OCI-LY1 (cell line): ENCODE measurements at regions not wholly inside any gene's neighbourhood (a gene's known extent, or its start where the extent isn't known, plus 50 kb on each side); places are given as distances from the start of the nearest gene placed in this dataset.

Source experiments
- H2AFZ ChIP-seq: fragments of 200-600 bp; sonication (generic), shearing (Covaris generic); 2 replicates; pipeline ENCODE4 v1.6.0; 2014; ENCODE audit warnings: antibody characterized with exemption, mild to moderate bottlenecking, low read length
- H3F3A ChIP-seq: fragments of 200-600 bp; sonication (generic), shearing (Covaris generic); 2 replicates; pipeline ENCODE4 v1.6.0; 2014; ENCODE audit warnings: mild to moderate bottlenecking, antibody characterized with exemption, low read length, moderate library complexity; ENCODE audit not compliant: insufficient read depth
- H3K27ac ChIP-seq: fragments of 200-600 bp; sonication (generic); 2 replicates; pipeline ENCODE4 v1.5.1; 2014; ENCODE audit warnings: low read length, mixed run types, mild to moderate bottlenecking, low read depth; ENCODE audit not compliant: poor library complexity, severe bottlenecking
- H3K27me3 ChIP-seq: fragments of 200-600 bp; sonication (generic); 2 replicates; pipeline ENCODE4 v1.6.0; 2014; ENCODE audit warnings: antibody characterized with exemption, mild to moderate bottlenecking, low read length, moderate library complexity; ENCODE audit not compliant: insufficient read depth
- H3K36me3 ChIP-seq: fragments of 200-600 bp; sonication (generic); 2 replicates; pipeline ENCODE4 v1.6.1; 2014; ENCODE audit warnings: mild to moderate bottlenecking, antibody characterized with exemption, low read length, moderate library complexity, mixed read lengths; ENCODE audit not compliant: insufficient read depth
- H3K4me1 ChIP-seq: fragments of 200-600 bp; sonication (generic); 2 replicates; pipeline ENCODE4 v1.5.1; 2014; ENCODE audit warnings: mild to moderate bottlenecking, low read length, moderate library complexity; ENCODE audit not compliant: insufficient read depth, severe bottlenecking
- H3K4me2 ChIP-seq: fragments of 200-600 bp; sonication (generic), shearing (Covaris generic); 2 replicates; pipeline ENCODE4 v1.6.1; 2014; ENCODE audit warnings: low read length
- H3K4me3 ChIP-seq: fragments of 200-600 bp; sonication (generic); 2 replicates; pipeline ENCODE4 v1.5.1; 2014; ENCODE audit warnings: low read length, low read depth, mild to moderate bottlenecking, mixed read lengths; ENCODE audit not compliant: poor library complexity, severe bottlenecking
- H3K79me2 ChIP-seq: fragments of 200-600 bp; shearing (Covaris generic); 2 replicates; pipeline ENCODE4 v1.6.1; 2016; ENCODE audit warnings: mixed run types, low read length, mixed read lengths; ENCODE audit not compliant: insufficient read depth
- H3K9ac ChIP-seq: fragments of 200-600 bp; sonication (generic), shearing (Covaris generic); 2 replicates; pipeline ENCODE4 v1.6.1; 2014; ENCODE audit warnings: mild to moderate bottlenecking, low read length, mixed read lengths
- H3K9me2 ChIP-seq: fragments of 200-600 bp; sonication (generic), shearing (Covaris generic); 2 replicates; pipeline ENCODE4 v1.6.1; 2014; ENCODE audit warnings: low read depth, mild to moderate bottlenecking, low read length, mixed read lengths
- H3K9me3 ChIP-seq: fragments of 200-600 bp; shearing (Covaris generic); 2 replicates; pipeline ENCODE4 v1.6.1; 2014; ENCODE audit warnings: low read length, mixed read lengths
- H4K20me1 ChIP-seq: fragments of 200-600 bp; sonication (generic), shearing (Covaris generic); 2 replicates; pipeline ENCODE4 v1.6.0; 2016; ENCODE audit warnings: mild to moderate bottlenecking, low read length; ENCODE audit not compliant: insufficient read depth
- CTCF ChIP-seq: fragments of 200-600 bp; sonication (generic), shearing (Covaris generic); IDR thresholded peaks from 2 replicates; pipeline ENCODE4 v1.5.1; 2017; ENCODE audit warnings: mild to moderate bottlenecking, antibody characterized with exemption, low read length, moderate library complexity, mixed read lengths
- EZH2 ChIP-seq: fragments of 200-600 bp; sonication (generic), shearing (Covaris generic); IDR thresholded peaks from 2 replicates; pipeline ENCODE4 v1.8.0; 2017; ENCODE audit warnings: borderline replicate concordance, mixed run types, mild to moderate bottlenecking, antibody characterized with exemption, low read length, moderate library complexity, mixed read lengths

- Histone ChIP-seq H3K27ac (no peak overlapping the region), H3K4me2 (no peak overlapping the region), H3K9me3 (no peaks in the 10 kb centered on the region), H3K9ac (no peak overlapping the region), H3K9me2 (no peaks in the 10 kb centered on the region), H3K4me3 (no peak overlapping the region), H3K36me3 (no peaks in the 10 kb centered on the region), H2AFZ (no peak overlapping the region), H3F3A (no peaks in the 10 kb centered on the region), H3K4me1 (no peaks in the 10 kb centered on the region), H4K20me1 (no peaks in the 10 kb centered on the region), H3K27me3 (no peaks in the 10 kb centered on the region), H3K79me2 (no peaks in the 10 kb centered on the region)
- TF ChIP-seq CTCF = no peak
- TF ChIP-seq EZH2 = no peak
Measured at GRCh38 chr4:164384416-164384815, 369.5 kb upstream of the SMIM31 start.

- H3F3A ChIP-seq = no peaks in the 10 kb centered on the region
- H3K79me2 ChIP-seq = no peaks in the 10 kb centered on the region
- no peaks in the 10 kb centered on the region for H4K20me1 ChIP-seq
- H3K9me2 ChIP-seq = no peaks in the 10 kb centered on the region
- no peak overlapping the region for H3K4me2 ChIP-seq
- H3K9ac ChIP-seq = no peak overlapping the region
- H3K27me3 ChIP-seq = no peaks in the 10 kb centered on the region
- no peak overlapping the region for H3K4me3 ChIP-seq
- no peaks in the 10 kb centered on the region for H3K9me3 ChIP-seq
- TF ChIP-seq CTCF = no peak
- no peaks in the 10 kb centered on the region for H3K4me1 ChIP-seq
- no peaks in the 10 kb centered on the region for H3K36me3 ChIP-seq
- H3K27ac ChIP-seq = no peak overlapping the region
- no peak overlapping the region for H2AFZ ChIP-seq
Measured at GRCh38 chr4:164396439-164396838, 357.5 kb upstream of the SMIM31 start.

GRCh38 chr4:164402554-164402953 lies 351.4 kb upstream of the SMIM31 start:
- Histone ChIP-seq H3K4me2 (no peak overlapping the region), H3K9ac (no peak overlapping the region), H3K36me3 (no peaks in the 10 kb centered on the region), H3F3A (no peaks in the 10 kb centered on the region), H3K27ac (no peak overlapping the region), H3K4me3 (no peak overlapping the region), H3K27me3 (no peaks in the 10 kb centered on the region), H3K9me2 (no peaks in the 10 kb centered on the region), H3K9me3 (no peaks in the 10 kb centered on the region), H2AFZ (no peak overlapping the region), H4K20me1 (no peaks in the 10 kb centered on the region), H3K79me2 (no peaks in the 10 kb centered on the region), H3K4me1 (no peaks in the 10 kb centered on the region)
- TF ChIP-seq CTCF = no peak
- no peak for TF ChIP-seq EZH2
